Natural killer cell (primary cell): ENCODE measurements at regions not wholly inside any gene's neighbourhood (a gene's known extent, or its start where the extent isn't known, plus 50 kb on each side); places are given as distances from the start of the nearest gene placed in this dataset.
"Not testable (repeated sequence)": the region's sequence is repeated elsewhere in the genome, so short reads cannot be mapped to it uniquely, and the experiment has no call there.

ENCODE experiments used
- ATAC-seq, 3 donors: fragments of 150-1000 bp in 2 of 3; fragments of 200-7000 bp in 1 of 3; cut with Tn5 transposase; 1 replicate in 1 of 3; 2 replicates in 2 of 3; pipeline ENCODE4 v1.10.0; 2021; ENCODE audit warnings: mild to moderate bottlenecking in 2 of 3, moderate library complexity in 2 of 3
- DNase-seq, 2 donors: peaks; one replicate each; pipeline versions ENCODE4 v3.0.0 to v3.0.0-alpha.2; 2013 to 2021; ENCODE audit warnings: mixed read lengths in 1 of 2
- H3K27ac ChIP-seq: one replicate; pipeline ENCODE4 v1.5.1; 2013; ENCODE audit warnings: mild to moderate bottlenecking, low read length
- H3K27me3 ChIP-seq: one replicate; pipeline ENCODE4 v1.6.1; 2013; ENCODE audit warnings: low read length; ENCODE audit not compliant: control insufficient read depth, insufficient read depth
- H3K36me3 ChIP-seq: one replicate; pipeline ENCODE4 v1.6.1; 2013; ENCODE audit warnings: low read length; ENCODE audit not compliant: control insufficient read depth, insufficient read depth
- H3K4me1 ChIP-seq: one replicate; pipeline ENCODE4 v1.6.1; 2013; ENCODE audit warnings: low read length; ENCODE audit not compliant: control insufficient read depth, insufficient read depth
- H3K4me3 ChIP-seq: one replicate; pipeline ENCODE4 v1.5.1; 2013; ENCODE audit warnings: low read length
- H3K9me3 ChIP-seq: one replicate; pipeline ENCODE4 v1.6.1; 2013; ENCODE audit warnings: low read length; ENCODE audit not compliant: control insufficient read depth, insufficient read depth
- H3K27ac Mint-ChIP-seq, 2 donors: one replicate each; pipeline ENCODE4 v1.8.0; 2022; ENCODE audit warnings: mild to moderate bottlenecking in 2 of 2, mixed read lengths in 2 of 2, moderate library complexity in 1 of 2
- H3K27me3 Mint-ChIP-seq, 2 donors: one replicate each; pipeline ENCODE4 v1.8.0; 2022; ENCODE audit warnings: low read depth in 2 of 2, mixed read lengths in 2 of 2
- H3K36me3 Mint-ChIP-seq: one replicate; pipeline ENCODE4 v1.8.0; 2022; ENCODE audit warnings: mixed read lengths
- H3K4me1 Mint-ChIP-seq, 2 donors: one replicate each; pipeline ENCODE4 v1.8.0; 2022; ENCODE audit warnings: mixed read lengths in 2 of 2
- H3K4me3 Mint-ChIP-seq: one replicate; pipeline ENCODE4 v1.8.0; 2022; ENCODE audit warnings: mild to moderate bottlenecking, moderate library complexity, mixed read lengths
- H3K9me3 Mint-ChIP-seq, 2 donors: one replicate each; pipeline ENCODE4 v1.8.0; 2022; ENCODE audit warnings: mixed read lengths in 2 of 2
- WGBS: methylation state at CpG from one replicate; pipeline ENCODE4 v1.1.7; 2013; ENCODE audit warnings: missing lambda C conversion rate; ENCODE audit not compliant: insufficient coverage; 5-methylcytosine and 5-hydroxymethylcytosine counted together
- intact Hi-C: fragments of 100-400 bp; cut with micrococcal nuclease; formaldehyde crosslinking; loops from one replicate; pipeline ENCODE4 v1.14.2; 2022
- TF ChIP-seq, protein P1 (sequence below): fragments of 200-600 bp; IDR thresholded peaks from one replicate; pipeline ENCODE4 v1.8.0; 2022; ENCODE audit warnings: antibody characterized with exemption

GRCh38 chr5:1987471-1987870 is 104.7 kb upstream of the IRX4 start:
- DNase-seq (no peak), ATAC-seq (no peak)
- TF ChIP-seq, protein P1, sequence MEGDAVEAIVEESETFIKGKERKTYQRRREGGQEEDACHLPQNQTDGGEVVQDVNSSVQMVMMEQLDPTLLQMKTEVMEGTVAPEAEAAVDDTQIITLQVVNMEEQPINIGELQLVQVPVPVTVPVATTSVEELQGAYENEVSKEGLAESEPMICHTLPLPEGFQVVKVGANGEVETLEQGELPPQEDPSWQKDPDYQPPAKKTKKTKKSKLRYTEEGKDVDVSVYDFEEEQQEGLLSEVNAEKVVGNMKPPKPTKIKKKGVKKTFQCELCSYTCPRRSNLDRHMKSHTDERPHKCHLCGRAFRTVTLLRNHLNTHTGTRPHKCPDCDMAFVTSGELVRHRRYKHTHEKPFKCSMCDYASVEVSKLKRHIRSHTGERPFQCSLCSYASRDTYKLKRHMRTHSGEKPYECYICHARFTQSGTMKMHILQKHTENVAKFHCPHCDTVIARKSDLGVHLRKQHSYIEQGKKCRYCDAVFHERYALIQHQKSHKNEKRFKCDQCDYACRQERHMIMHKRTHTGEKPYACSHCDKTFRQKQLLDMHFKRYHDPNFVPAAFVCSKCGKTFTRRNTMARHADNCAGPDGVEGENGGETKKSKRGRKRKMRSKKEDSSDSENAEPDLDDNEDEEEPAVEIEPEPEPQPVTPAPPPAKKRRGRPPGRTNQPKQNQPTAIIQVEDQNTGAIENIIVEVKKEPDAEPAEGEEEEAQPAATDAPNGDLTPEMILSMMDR: no peak
- peaks cover 5% of the 10 kb centered on the region for H3K36me3 Mint-ChIP-seq
- peaks cover 5% of the 10 kb centered on the region in 2 donors for H3K9me3 Mint-ChIP-seq
- no peak overlapping the region for H3K27ac ChIP-seq
- H3K4me1 Mint-ChIP-seq: no peaks in the 10 kb centered on the region
- WGBS: 92% methylated on average over 4 of the region's 5 CpGs
- H3K4me3 ChIP-seq: no peak overlapping the region
- H3K4me3 Mint-ChIP-seq: no peak overlapping the region
- no peaks in the 10 kb centered on the region for H3K36me3 ChIP-seq
- H3K9me3 ChIP-seq: no peaks in the 10 kb centered on the region
- no peaks in the 10 kb centered on the region for H3K27me3 ChIP-seq
- H3K27me3 Mint-ChIP-seq: peaks cover 23 to 50% of the 10 kb centered on the region in 2 donors
- no peak overlapping the region for H3K27ac Mint-ChIP-seq
- no peaks in the 10 kb centered on the region for H3K4me1 ChIP-seq
- intact Hi-C loops: no loop called here

- H3K36me3 Mint-ChIP-seq: peaks cover 5% of the 10 kb centered on the region
Observed at GRCh38 chr5:1985781-1986180, 103.1 kb upstream of the IRX4 start.

DNA sequence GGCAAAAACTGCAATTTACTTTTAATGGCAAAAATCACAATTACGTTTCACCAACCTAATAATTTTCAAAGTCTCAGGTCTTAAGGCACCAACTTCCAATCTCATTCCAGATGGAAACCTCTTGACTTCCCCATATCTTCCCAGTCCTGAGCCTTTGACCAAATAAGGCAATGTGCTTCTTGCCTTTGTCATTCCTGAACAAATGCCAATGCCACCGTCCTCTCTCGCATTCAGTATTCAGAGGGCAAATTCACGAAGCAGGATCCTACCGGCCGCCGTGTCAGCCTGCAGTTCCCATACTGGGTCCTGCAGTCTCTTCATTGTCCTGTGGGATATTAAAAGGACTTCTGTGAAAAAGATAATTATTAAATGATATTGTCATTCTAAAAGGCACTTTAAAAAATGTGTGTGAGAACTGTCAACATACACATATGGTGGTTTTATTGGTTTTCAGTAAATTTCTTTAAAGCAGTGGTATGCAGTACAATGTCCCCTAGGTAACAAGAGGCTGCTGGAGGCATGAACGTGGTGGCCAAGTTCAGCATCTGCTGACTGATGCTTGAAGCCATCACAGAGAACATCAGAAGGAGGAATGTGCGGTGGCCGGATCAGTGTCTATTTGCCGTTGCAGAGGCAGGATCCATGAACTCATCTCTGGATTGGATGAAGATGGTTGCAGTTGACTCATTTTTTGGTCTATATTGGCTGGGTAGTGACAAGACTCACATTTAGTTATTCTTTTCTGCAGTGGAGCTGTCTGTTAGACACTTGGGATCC is 101.4 kb upstream of the IRX4 start:
- intact Hi-C loops: no loop called here
- Mint-ChIP-seq H3K27me3 (peaks cover 19 to 43% of the 10 kb centered on the region in 2 donors), H3K4me1 (no peaks in the 10 kb centered on the region), H3K36me3 (no peaks in the 10 kb centered on the region), H3K27ac (no peak overlapping the region), H3K9me3 (no peaks in the 10 kb centered on the region), H3K4me3 (no peak overlapping the region)
- Histone ChIP-seq H3K9me3 (no peaks in the 10 kb centered on the region), H3K27me3 (no peaks in the 10 kb centered on the region), H3K36me3 (no peaks in the 10 kb centered on the region), H3K4me3 (no peak overlapping the region), H3K27ac (no peak overlapping the region), H3K4me1 (no peaks in the 10 kb centered on the region)
- DNase-seq (no peak), ATAC-seq (no peak)
- TF ChIP-seq, protein P1: no peak
- 86% methylated on average over 11 of the region's 11 CpGs for WGBS

More at GRCh38 chr5:1985781-1986180, 103.1 kb upstream of the IRX4 start:
- intact Hi-C loops: no loop called here
- Mint-ChIP-seq H3K4me3 (no peak overlapping the region), H3K9me3 (peaks cover 5% of the 10 kb centered on the region in 2 donors), H3K27me3 (peaks cover 21 to 45% of the 10 kb centered on the region in 2 donors), H3K4me1 (no peaks in the 10 kb centered on the region), H3K27ac (no peak overlapping the region)
- 79% methylated on average over 8 of the region's 9 CpGs for WGBS
- DNase-seq: no peak
- TF ChIP-seq, protein P1: no peak
- Histone ChIP-seq H3K4me1 (no peaks in the 10 kb centered on the region), H3K4me3 (no peak overlapping the region), H3K36me3 (no peaks in the 10 kb centered on the region), H3K9me3 (no peaks in the 10 kb centered on the region), H3K27me3 (no peaks in the 10 kb centered on the region), H3K27ac (no peak overlapping the region)
- ATAC-seq: no peak

GRCh38 chr5:1983401-1983800 is 100.7 kb upstream of the IRX4 start:
- Mint-ChIP-seq H3K4me1 (no peaks in the 10 kb centered on the region), H3K9me3 (no peaks in the 10 kb centered on the region), H3K36me3 (no peaks in the 10 kb centered on the region), H3K27me3 (peaks cover 15 to 44% of the 10 kb centered on the region in 2 donors), H3K27ac (no peak overlapping the region), H3K4me3 (no peak overlapping the region)
- no peaks in the 10 kb centered on the region for H3K4me1 ChIP-seq
- no peak for DNase-seq
- 93% methylated on average over 18 of the region's 18 CpGs for WGBS
- H3K27me3 ChIP-seq: no peaks in the 10 kb centered on the region
- TF ChIP-seq, protein P1: no peak
- no peak overlapping the region for H3K4me3 ChIP-seq
- ATAC-seq: no peak
- H3K36me3 ChIP-seq: no peaks in the 10 kb centered on the region
- H3K27ac ChIP-seq: no peak overlapping the region
- H3K9me3 ChIP-seq: no peaks in the 10 kb centered on the region
- intact Hi-C loops: no loop called here

DNA sequence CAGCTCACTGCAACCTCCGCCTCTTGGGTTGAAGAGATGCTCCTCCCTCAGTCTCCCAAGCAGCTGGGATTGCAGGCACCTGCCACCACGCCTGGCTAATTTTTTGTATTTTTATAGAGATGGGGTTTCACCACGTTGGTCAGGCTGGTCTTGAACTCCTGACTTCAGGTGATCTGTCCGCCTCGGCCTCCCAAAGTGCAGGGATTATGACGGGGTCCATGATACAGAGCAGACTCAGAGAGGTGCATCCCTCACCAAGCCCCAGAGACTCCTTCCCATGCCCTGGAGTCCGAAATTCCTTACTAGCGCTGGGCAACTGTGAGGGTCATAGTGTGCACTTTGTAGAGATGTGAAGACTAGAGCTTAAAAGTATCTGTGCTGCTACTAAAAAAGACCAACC is 99.8 kb upstream of the IRX4 start:
- 68% methylated on average over 5 of the region's 8 CpGs for WGBS
- H3K4me3 Mint-ChIP-seq, H3K27me3 ChIP-seq, H3K4me1 ChIP-seq, H3K4me3 ChIP-seq, intact Hi-C loops, H3K9me3 ChIP-seq, ATAC-seq, H3K9me3 Mint-ChIP-seq, DNase-seq, H3K27ac Mint-ChIP-seq, H3K36me3 Mint-ChIP-seq, H3K27ac ChIP-seq, H3K36me3 ChIP-seq, H3K4me1 Mint-ChIP-seq: not testable (repeated sequence)
- H3K27me3 Mint-ChIP-seq: peaks cover 15 to 44% of the 10 kb centered on the region in 2 donors
